Peyer's patch (tissue), 4 donors: ENCODE measurements at regions not wholly inside any gene's neighbourhood (a gene's known extent, or its start where the extent isn't known, plus 50 kb on each side); places are given as distances from the start of the nearest gene placed in this dataset.
"Not testable (repeated sequence)": the region's sequence is repeated elsewhere in the genome, so short reads cannot be mapped to it uniquely, and the experiment has no call there.

ENCODE experiments used
- DNase-seq, 3 donors: peaks; one replicate each; pipeline ENCODE4 v3.0.0-alpha.2; 2017 to 2019
- H3K27ac ChIP-seq, 4 donors: fragments of 200-600 bp; sonication (generic); one replicate each; pipeline ENCODE4 v1.5.1; 2016 to 2019
- H3K27me3 ChIP-seq, 2 donors: fragments of 200-600 bp; sonication (generic); one replicate each; pipeline ENCODE4 v1.5.1; 2019
- H3K36me3 ChIP-seq, 3 donors: fragments of 200-600 bp; sonication (generic); one replicate each; pipeline ENCODE4 v1.5.1; 2016 to 2019
- H3K4me1 ChIP-seq, 4 donors: fragments of 200-600 bp; sonication (generic); one replicate each; pipeline ENCODE4 v1.5.1; 2016 to 2019
- H3K4me3 ChIP-seq, 4 donors: fragments of 200-600 bp; sonication (generic); 1 replicate in 3 of 4; 2 replicates in 1 of 4; pipeline ENCODE4 v1.5.1; 2016 to 2019; ENCODE audit warnings: mild to moderate bottlenecking in 1 of 4
- H3K9me3 ChIP-seq, 4 donors: fragments of 200-600 bp; sonication (generic); one replicate each; pipeline ENCODE4 v1.5.1; 2016 to 2019; ENCODE audit warnings: mild to moderate bottlenecking in 1 of 4
- CTCF ChIP-seq, 6 experiments: fragments of 450-650 bp in 4 of 6; fragments of 200-600 bp in 2 of 6; sonication (generic) in 1 of 6; IDR thresholded peaks; one replicate each; pipeline ENCODE4 v1.5.1; 2017 to 2019; ENCODE audit warnings: antibody characterized with exemption in 6 of 6, mild to moderate bottlenecking in 3 of 6, moderate library complexity in 1 of 6
- POLR2A ChIP-seq, 2 donors: fragments of 450-650 bp; IDR thresholded peaks; one replicate each; pipeline ENCODE4 v1.5.1; 2017; ENCODE audit warnings: antibody characterized with exemption in 2 of 2, mild to moderate bottlenecking in 2 of 2, moderate library complexity in 2 of 2

DNA sequence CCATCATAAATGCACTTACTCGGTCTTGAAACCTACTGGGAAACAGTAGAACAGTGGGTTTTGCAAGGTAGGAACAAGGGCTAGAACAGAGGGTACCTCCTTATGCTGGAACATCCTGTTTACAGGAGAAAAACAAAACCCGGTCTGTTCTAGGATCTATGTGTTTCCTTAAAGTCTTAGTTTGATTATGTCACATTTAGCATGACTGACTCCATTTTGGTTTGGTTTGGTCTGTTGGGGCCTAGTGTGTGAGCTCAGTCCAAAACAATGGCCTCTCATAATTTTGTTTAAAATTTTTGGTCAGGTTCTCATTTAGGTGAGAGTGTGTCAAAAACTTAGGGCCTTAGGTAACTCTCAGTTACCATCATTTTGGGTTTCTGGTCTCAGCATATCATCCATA, 96.3 kb upstream of the TRIM24 start:
- H3K27me3 ChIP-seq = no peaks in the 10 kb centered on the region
- H3K4me3 ChIP-seq = no peak overlapping the region
- TF ChIP-seq CTCF (IDR thresholded peaks at IDR 0.05) (no peak), POLR2A (IDR thresholded peaks at IDR 0.05) (no peak)
- no peak for DNase-seq
- H3K27ac ChIP-seq = no peak overlapping the region
- H3K36me3 ChIP-seq = no peaks in the 10 kb centered on the region
- no peaks in the 10 kb centered on the region for H3K4me1 ChIP-seq
- H3K9me3 ChIP-seq = no peaks in the 10 kb centered on the region

DNA sequence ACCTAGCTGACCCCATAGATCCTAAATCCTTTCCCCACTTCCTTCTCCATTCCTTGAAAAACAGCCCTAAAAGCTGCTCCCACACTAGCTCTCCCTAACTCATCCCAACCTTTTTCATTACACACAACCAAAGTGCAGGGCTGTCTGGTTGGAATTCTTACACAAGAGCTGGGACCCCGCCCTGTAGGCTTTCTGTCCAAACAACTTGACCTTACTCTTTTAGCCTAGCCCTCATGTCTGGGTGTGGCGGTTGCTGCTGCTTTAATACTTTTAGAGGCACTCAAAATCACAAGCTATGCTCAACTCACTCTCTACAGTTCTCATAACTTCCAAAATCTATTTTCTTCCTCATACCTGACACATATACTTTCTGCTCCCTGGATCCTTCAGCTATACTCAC, 93.9 kb upstream of the TRIM24 start:
- peaks cover 0 to 13% (median 0%) of the 10 kb centered on the region in 4 donors for H3K9me3 ChIP-seq
- H3K27ac ChIP-seq, H3K27me3 ChIP-seq, H3K4me3 ChIP-seq, DNase-seq, H3K4me1 ChIP-seq, H3K36me3 ChIP-seq: not testable (repeated sequence)

GRCh38 chr7:138366676-138367075, 93.4 kb upstream of the TRIM24 start:
- not testable (repeated sequence) for DNase-seq, H3K4me1 ChIP-seq, H3K36me3 ChIP-seq, H3K4me3 ChIP-seq, H3K27me3 ChIP-seq, H3K27ac ChIP-seq
- peaks cover 0 to 13% (median 0%) of the 10 kb centered on the region in 4 donors for H3K9me3 ChIP-seq

GRCh38 chr7:138369797-138370196, 90.3 kb upstream of the TRIM24 start:
- no peak for TF ChIP-seq POLR2A (IDR thresholded peaks at IDR 0.05)
- TF ChIP-seq CTCF (IDR thresholded peaks at IDR 0.05) = no peak

DNA sequence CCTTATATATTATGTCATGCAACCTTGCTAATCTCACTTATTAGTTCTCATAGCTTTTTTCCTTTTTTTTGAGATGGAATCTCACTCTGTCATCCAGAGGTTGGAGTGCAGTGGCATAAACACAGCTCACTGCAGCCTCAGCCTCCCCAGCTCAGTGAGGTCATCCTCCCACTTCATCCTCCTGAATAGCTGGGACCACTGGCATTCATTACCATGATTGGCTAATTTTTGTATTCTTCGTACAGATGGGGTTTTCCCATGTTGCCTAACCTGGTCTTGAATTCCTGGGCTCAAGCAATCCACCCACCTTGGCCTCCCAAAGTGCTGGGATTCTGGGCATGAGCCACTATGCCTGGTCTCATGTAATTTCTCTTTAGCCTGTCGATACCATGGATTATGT, 89.1 kb upstream of the TRIM24 start:
- Histone ChIP-seq H3K4me1 (no peaks in the 10 kb centered on the region), H3K27ac (no peak overlapping the region), H3K4me3 (no peak overlapping the region), H3K36me3 (no peaks in the 10 kb centered on the region), H3K27me3 (no peaks in the 10 kb centered on the region), H3K9me3 (peaks cover 0 to 13% (median 0%) of the 10 kb centered on the region in 4 donors)
- DNase-seq = no peak
- no peak for TF ChIP-seq CTCF (IDR thresholded peaks at IDR 0.05)
- no peak for TF ChIP-seq POLR2A (IDR thresholded peaks at IDR 0.05)

More at GRCh38 chr7:138369797-138370196, 90.3 kb upstream of the TRIM24 start:
- H3K4me3 ChIP-seq = no peak overlapping the region
- H3K36me3 ChIP-seq = no peaks in the 10 kb centered on the region
- H3K4me1 ChIP-seq = no peaks in the 10 kb centered on the region
- no peaks in the 10 kb centered on the region for H3K27me3 ChIP-seq
- DNase-seq = no peak
- H3K27ac ChIP-seq = no peak overlapping the region
- H3K9me3 ChIP-seq = peaks cover 0 to 13% (median 0%) of the 10 kb centered on the region in 4 donors

DNA sequence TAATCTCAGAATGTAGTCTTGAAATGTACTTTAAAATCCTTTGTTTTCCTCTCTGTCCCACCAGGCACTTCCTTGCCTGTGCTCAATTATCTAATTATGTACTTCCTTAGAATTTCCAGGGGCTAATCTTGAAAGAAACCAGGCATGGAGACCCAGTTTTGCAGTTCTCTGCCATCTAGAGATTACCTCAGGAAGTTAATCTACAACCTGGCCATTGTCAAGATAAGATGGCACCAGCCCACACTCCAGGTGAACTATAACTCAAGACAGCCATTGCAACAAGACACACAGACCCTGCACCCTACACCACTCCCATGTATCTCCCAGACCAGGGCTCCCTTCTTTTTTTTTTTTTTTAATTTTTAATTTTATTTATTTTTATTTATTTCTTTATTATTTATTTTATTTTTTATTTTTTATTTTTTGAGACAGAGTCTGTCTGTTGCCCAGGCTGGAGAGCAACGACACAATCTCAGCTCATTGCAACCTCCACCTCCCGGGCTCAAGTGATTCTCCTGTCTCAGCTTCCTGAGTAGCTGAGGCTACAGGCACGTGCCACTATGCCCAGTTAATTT, 85.9 kb upstream of the TRIM24 start:
- DNase-seq = no peak
- TF ChIP-seq POLR2A (IDR thresholded peaks at IDR 0.05) (no peak), CTCF (IDR thresholded peaks at IDR 0.05) (no peak)
- Histone ChIP-seq H3K36me3 (no peaks in the 10 kb centered on the region), H3K4me3 (no peak overlapping the region), H3K4me1 (no peaks in the 10 kb centered on the region), H3K27ac (no peak overlapping the region), H3K9me3 (peaks cover 0 to 13% (median 0%) of the 10 kb centered on the region in 4 donors), H3K27me3 (no peaks in the 10 kb centered on the region)

GRCh38 chr7:138377306-138377705, 82.8 kb upstream of the TRIM24 start:
- Histone ChIP-seq H3K4me3 (no peak overlapping the region), H3K9me3 (no peaks in the 10 kb centered on the region), H3K36me3 (no peaks in the 10 kb centered on the region), H3K27me3 (no peaks in the 10 kb centered on the region), H3K27ac (no peak overlapping the region), H3K4me1 (no peaks in the 10 kb centered on the region)
- no peak for DNase-seq
- no peak for TF ChIP-seq CTCF (IDR thresholded peaks at IDR 0.05)
- no peak for TF ChIP-seq POLR2A (IDR thresholded peaks at IDR 0.05)
